HEK293T (cell line): ENCODE measurements at regions not wholly inside any gene's neighbourhood (a gene's known extent, or its start where the extent isn't known, plus 50 kb on each side); places are given as distances from the start of the nearest gene placed in this dataset.
"Not testable (repeated sequence)": the region's sequence is repeated elsewhere in the genome, so short reads cannot be mapped to it uniquely, and the experiment has no call there.

Experiments used
- CTCF ChIA-PET: fragments of 350-600 bp; formaldehyde crosslinking; extraction: SDS; loops from one replicate; lab custom pipeline; 2021; ENCODE audit warnings: antibody characterized with exemption, inconsistent platforms; lab: Yijun Ruan, JAX
- POLR2A ChIA-PET: fragments of 350-600 bp; formaldehyde crosslinking; extraction: SDS; loops from one replicate; lab custom pipeline; 2020; ENCODE audit warnings: antibody characterized with exemption, inconsistent platforms; lab: Yijun Ruan, JAX
- DNase-seq: peaks from one replicate; pipeline ENCODE4 v3.0.0; 2012; ENCODE audit warnings: mixed read lengths; ENCODE audit errors: extremely low spot score
- ARNT ChIP-seq: fragments of 450-650 bp; IDR thresholded peaks from 2 replicates; pipeline ENCODE4 v1.6.1; 2017; ENCODE audit warnings: mild to moderate bottlenecking
- BHLHE40 ChIP-seq: fragments of 450-650 bp; IDR thresholded peaks from 2 replicates; pipeline ENCODE4 v1.6.1; 2016; ENCODE audit warnings: mild to moderate bottlenecking, moderate library complexity, borderline replicate concordance
- CTBP1 ChIP-seq: fragments of 450-650 bp; IDR thresholded peaks from 2 replicates; pipeline ENCODE4 v1.6.1; 2016; ENCODE audit warnings: borderline replicate concordance
- ELF4 ChIP-seq: fragments of 450-650 bp; IDR thresholded peaks from 2 replicates; pipeline ENCODE4 v1.6.1; 2017; ENCODE audit warnings: antibody characterized with exemption
- FOXA1 ChIP-seq: fragments of 450-650 bp; IDR thresholded peaks from 2 replicates; pipeline ENCODE4 v1.6.1; 2016; ENCODE audit warnings: mild to moderate bottlenecking
- FOXK2 ChIP-seq: fragments of 450-650 bp; IDR thresholded peaks from 2 replicates; pipeline ENCODE4 v1.6.1; 2016; ENCODE audit warnings: mild to moderate bottlenecking
- FOXM1 ChIP-seq: fragments of 450-650 bp; IDR thresholded peaks from 2 replicates; pipeline ENCODE4 v1.6.1; 2017; ENCODE audit warnings: mild to moderate bottlenecking, borderline replicate concordance
- HDGF ChIP-seq: fragments of 450-650 bp; IDR thresholded peaks from 2 replicates; pipeline ENCODE4 v1.6.1; 2017; ENCODE audit warnings: antibody characterized with exemption, borderline replicate concordance
- L3MBTL2 ChIP-seq: fragments of 450-650 bp; conservative IDR thresholded peaks from 2 replicates; pipeline ENCODE4 v1.6.1; 2016; ENCODE audit warnings: mild to moderate bottlenecking
- LEF1 ChIP-seq: fragments of 450-650 bp; IDR thresholded peaks from 2 replicates; pipeline ENCODE4 v1.6.1; 2017; ENCODE audit warnings: mild to moderate bottlenecking, borderline replicate concordance
- NFRKB ChIP-seq: fragments of 450-650 bp; IDR thresholded peaks from 2 replicates; pipeline ENCODE4 v1.6.1; 2016; ENCODE audit warnings: mild to moderate bottlenecking, moderate library complexity
- PKNOX1 ChIP-seq: fragments of 450-650 bp; IDR thresholded peaks from 2 replicates; pipeline ENCODE4 v1.6.1; 2016
- SP1 ChIP-seq: fragments of 450-650 bp; IDR thresholded peaks from 2 replicates; pipeline ENCODE4 v1.6.1; 2017
- SUZ12 ChIP-seq: fragments of 450-650 bp; IDR thresholded peaks from 2 replicates; pipeline ENCODE4 v1.6.1; 2016; ENCODE audit warnings: mild to moderate bottlenecking
- TARDBP ChIP-seq: fragments of 450-650 bp; IDR thresholded peaks from 2 replicates; pipeline ENCODE4 v1.6.1; 2016
- ZNF384 ChIP-seq: fragments of 450-650 bp; IDR thresholded peaks from 2 replicates; pipeline ENCODE4 v1.6.1; 2016

GRCh38 chr2:161480123-161480522 lies 64.0 kb downstream of the TBR1 start:
- POLR2A ChIA-PET, result no interaction called here

DNA sequence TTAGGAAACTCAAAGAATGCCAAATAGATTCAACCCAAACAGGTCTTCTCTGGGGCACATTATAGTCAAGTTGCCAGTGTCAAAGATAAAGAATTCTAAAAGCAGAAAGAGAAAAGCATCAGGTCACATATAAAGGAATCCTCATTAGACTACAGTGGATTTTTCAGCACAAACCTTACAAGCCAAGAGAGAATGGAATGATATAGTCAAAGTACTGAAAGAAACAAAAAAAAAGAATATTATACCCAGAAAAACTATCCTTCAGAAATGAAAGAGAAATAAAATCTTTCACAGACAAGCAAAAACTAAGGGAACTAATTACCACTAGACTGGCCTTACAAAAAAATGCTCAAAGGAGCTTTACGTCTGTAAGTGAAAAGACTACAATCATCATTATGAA lies 65.5 kb downstream of the TBR1 start:
- ChIA-PET POLR2A (no interaction called here), CTCF (no interaction called here)
- TF ChIP-seq HDGF (no peak), CTBP1 (no peak), FOXA1 (no peak), FOXK2 (no peak), ELF4 (no peak), ZNF384 (no peak), TARDBP (no peak), BHLHE40 (no peak), SP1 (no peak)
- no peak for DNase-seq

More at GRCh38 chr2:161480123-161480522, 64.0 kb downstream of the TBR1 start:
- CTCF ChIA-PET, result no interaction called here
- TF ChIP-seq TARDBP (no peak), PKNOX1 (no peak), CTBP1 (no peak), ELF4 (no peak), HDGF (no peak), NFRKB (no peak), ARNT (no peak), SUZ12 (no peak), LEF1 (no peak), L3MBTL2 (no peak), SP1 (no peak), FOXA1 (no peak), ZNF384 (no peak), FOXK2 (no peak), BHLHE40 (no peak), FOXM1 (no peak)
- no peak for DNase-seq

DNA sequence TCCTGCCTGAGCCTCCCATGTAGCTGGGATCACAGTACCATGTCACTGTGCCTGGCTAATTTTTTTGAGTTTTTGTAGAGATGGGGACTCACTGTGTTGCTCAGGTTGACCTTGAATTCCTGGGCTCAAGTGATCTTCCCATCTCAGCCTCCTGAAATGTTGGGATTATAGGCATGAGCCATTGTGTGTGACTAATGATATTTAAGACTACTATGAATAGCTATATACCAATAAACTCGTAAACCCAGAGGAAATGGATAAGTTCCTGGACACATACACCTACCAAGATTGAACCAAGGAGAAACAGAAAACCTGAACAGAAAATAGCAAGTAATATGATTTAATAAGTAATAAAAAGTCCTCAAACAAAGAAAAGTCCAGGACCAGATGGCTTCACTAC lies 68.0 kb downstream of the TBR1 start:
- POLR2A ChIA-PET, result no interaction called here
- TF ChIP-seq SUZ12, result no peak
- no peak for TF ChIP-seq ARNT
- no peak for TF ChIP-seq ELF4
- no peak for TF ChIP-seq TARDBP
- TF ChIP-seq LEF1, result no peak
- TF ChIP-seq CTBP1, result no peak
- TF ChIP-seq BHLHE40, result no peak
- no peak for TF ChIP-seq PKNOX1
- CTCF ChIA-PET, result no interaction called here
- no peak for DNase-seq

DNA sequence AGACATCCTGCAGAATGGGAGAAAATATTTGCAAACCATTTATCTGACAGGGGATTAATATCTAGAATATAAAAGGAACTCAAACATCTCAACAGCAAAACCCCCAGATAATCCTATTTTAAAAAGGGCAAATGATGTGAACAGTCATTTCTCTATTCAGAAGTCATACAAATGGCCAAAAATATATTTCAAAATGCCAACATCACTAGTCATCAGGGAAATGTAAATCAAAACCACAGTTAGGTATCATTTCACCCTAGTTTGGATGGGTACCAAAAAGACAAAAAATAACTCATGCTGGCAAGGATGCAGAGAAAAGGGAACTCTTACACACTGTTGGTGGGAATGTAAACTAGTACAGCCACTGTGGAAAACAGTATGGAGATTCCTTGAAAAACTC lies 70.0 kb downstream of the TBR1 start:
- CTCF ChIA-PET, result no interaction called here

GRCh38 chr2:161488131-161488699 lies 72.1 kb downstream of the TBR1 start:
- no peak for TF ChIP-seq PKNOX1
- no peak for TF ChIP-seq SP1
- no peak for TF ChIP-seq LEF1
- TF ChIP-seq HDGF, result no peak
- no peak for TF ChIP-seq FOXA1
- TF ChIP-seq BHLHE40, result no peak
- no peak for TF ChIP-seq FOXM1
- TF ChIP-seq NFRKB, result no peak
- no peak for TF ChIP-seq CTBP1
- TF ChIP-seq ELF4, result no peak
- TF ChIP-seq TARDBP, result no peak
- TF ChIP-seq L3MBTL2, result no peak
- TF ChIP-seq FOXK2, result no peak
- DNase-seq, result no peak
- ChIA-PET POLR2A (no interaction called here), CTCF (no interaction called here)

More for the DNA sequence above, 70.0 kb downstream of the TBR1 start:
- no peak for DNase-seq
- TF ChIP-seq ZNF384, result no peak
- TF ChIP-seq SUZ12, result no peak
- TF ChIP-seq L3MBTL2, result no peak
- no peak for TF ChIP-seq ELF4
- TF ChIP-seq BHLHE40, result no peak
- TF ChIP-seq ARNT, result no peak
- TF ChIP-seq HDGF, result no peak
- POLR2A ChIA-PET, result no interaction called here

DNA sequence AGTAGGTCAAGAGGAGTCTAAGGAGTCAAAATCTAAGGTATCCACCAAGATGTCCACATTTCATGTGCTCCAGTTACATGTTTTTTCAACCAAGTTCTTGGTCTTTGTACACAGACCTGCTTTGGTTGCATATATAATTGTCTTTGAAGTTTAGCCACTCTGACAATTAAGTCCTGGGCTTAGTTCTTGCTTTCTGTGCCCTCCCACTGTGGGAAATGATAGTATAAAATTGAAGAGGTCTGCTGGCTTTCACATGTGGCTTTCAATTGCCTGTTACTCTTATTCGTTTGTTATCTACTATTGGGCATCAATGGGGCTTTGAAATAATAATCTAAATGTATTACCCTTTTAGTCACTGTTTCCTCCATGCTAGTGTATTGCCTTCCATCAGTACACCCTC lies 72.8 kb downstream of the TBR1 start:
- ChIA-PET CTCF (no interaction called here), POLR2A (no interaction called here)
- no peak for DNase-seq
- no peak for TF ChIP-seq FOXK2
- TF ChIP-seq CTBP1, result no peak
- TF ChIP-seq NFRKB, result no peak
- TF ChIP-seq SP1, result no peak
- TF ChIP-seq ELF4, result no peak
- TF ChIP-seq HDGF, result no peak
- TF ChIP-seq ARNT, result no peak
- TF ChIP-seq FOXM1, result no peak
- no peak for TF ChIP-seq LEF1

DNA sequence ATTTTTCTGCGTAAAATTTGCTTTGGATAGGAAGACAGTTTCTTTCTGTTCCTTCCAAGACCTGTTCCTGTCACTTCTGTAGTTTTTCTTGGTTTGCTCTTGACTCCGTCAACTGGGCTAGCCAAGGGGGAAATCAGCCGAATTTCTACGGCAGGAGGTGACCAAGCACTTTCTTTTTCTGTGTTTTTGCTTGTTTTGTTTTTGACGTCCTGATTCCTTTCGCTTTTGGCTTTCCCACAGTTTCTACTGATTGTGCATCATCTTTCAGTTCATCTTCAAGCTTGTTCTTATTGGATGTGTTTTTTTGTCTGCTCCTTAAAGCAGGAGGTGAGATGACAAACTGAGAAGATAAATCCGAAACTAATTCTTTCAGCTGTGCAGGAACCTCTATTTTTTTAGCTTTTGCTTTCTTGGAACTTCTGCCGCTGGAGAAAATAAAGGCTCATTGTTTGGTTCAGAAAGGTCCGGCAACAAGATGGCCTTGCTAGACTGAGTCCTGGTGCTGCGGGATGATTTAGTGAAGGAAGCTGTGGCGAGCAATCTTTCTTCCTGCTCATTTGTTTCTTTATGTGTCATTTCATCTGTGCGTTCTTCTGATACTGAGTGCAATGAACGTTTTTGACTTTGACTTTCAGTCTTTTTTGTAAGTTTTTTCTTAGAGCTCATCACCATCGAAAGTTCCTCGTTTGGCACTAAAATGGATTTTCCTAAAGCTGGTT lies 85.0 kb downstream of the TBR1 start:
- POLR2A ChIA-PET, DNase-seq: not testable (repeated sequence)

DNA sequence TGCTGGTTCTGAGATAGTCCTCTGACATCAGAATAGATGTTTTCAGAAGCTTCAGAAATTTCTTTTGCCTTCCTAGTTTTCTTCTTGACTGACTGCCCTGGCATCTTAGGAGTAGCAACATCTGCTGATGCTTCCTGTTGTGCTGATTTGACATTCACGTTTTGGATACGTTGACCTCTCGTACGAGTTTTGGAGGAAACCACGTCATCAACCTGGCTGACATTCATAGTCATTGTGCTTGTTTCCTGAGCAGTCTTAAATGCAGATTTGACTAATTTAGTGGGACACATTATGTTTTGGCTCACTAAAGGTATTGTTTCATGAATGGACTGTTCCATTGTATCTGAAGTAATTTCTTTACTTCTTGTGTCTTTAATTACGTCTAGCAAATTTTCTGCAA lies 86.2 kb downstream of the TBR1 start:
- POLR2A ChIA-PET, DNase-seq, CTCF ChIA-PET: not testable (repeated sequence)

More for the DNA sequence above, 85.0 kb downstream of the TBR1 start:
- CTCF ChIA-PET, result not testable (repeated sequence)

- CTCF ChIA-PET, DNase-seq, POLR2A ChIA-PET: not testable (repeated sequence)
These were observed 88.7 kb downstream of the TBR1 start for GRCh38 chr2:161504628-161505289.

DNA sequence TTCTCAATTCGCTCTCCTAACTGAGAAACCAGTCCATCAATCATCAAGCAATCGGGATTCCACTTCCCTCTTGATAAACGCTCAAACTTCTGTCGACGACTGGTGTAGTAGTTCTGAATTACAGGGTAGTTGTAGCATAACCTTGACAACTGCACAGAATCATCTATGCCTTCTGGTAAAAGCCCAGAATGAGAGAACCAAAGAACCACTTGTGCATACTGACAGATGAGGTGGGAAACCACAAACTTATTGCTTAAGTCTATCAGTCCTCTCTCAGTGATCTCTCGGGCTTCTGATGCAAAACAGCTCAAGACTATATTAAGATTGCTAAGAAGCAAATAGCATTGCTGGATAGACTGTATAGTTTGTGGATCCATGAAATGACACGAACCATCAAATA lies 89.4 kb downstream of the TBR1 start:
- CTCF ChIA-PET, POLR2A ChIA-PET: not testable (repeated sequence)

More for the DNA sequence above, 89.4 kb downstream of the TBR1 start:
- not testable (repeated sequence) for DNase-seq
